ENCODE measurements at regions not wholly inside any gene's neighbourhood (a gene's known extent, or its start where the extent isn't known, plus 50 kb on each side); places are given as distances from the start of the nearest gene placed in this dataset.

- TF ChIP-seq CTCF (IDR thresholded peaks at IDR 0.05) (no peak), POLR2AphosphoS5 (IDR thresholded peaks at IDR 0.05) (no peak)
Measured at GRCh38 chr12:97375310-97375709, 87.3 kb upstream of the RMST start.

All from sigmoid colon (tissue), 4 donors.